Sigmoid colon (tissue), 6 donors: ENCODE measurements at regions not wholly inside any gene's neighbourhood (a gene's known extent, or its start where the extent isn't known, plus 50 kb on each side); places are given as distances from the start of the nearest gene placed in this dataset.

Experiments used
- DNase-seq: peaks from one replicate; pipeline ENCODE4 v3.0.0-alpha.2; 2019
- H3K27ac ChIP-seq, 4 donors: fragments of 200-600 bp; sonication (generic); one replicate each; pipeline ENCODE4 v1.5.1; 2016 to 2019; ENCODE audit warnings: mild to moderate bottlenecking in 1 of 4
- H3K27me3 ChIP-seq, 3 donors: fragments of 200-600 bp; sonication (generic); one replicate each; pipeline ENCODE4 v1.5.1; 2019; ENCODE audit warnings: mild to moderate bottlenecking in 1 of 3
- H3K36me3 ChIP-seq, 4 donors: fragments of 200-600 bp; sonication (generic); one replicate each; pipeline ENCODE4 v1.5.1; 2016 to 2019
- H3K4me1 ChIP-seq, 4 donors: fragments of 200-600 bp; sonication (generic); one replicate each; pipeline ENCODE4 v1.5.1; 2017 to 2019
- H3K4me3 ChIP-seq, 4 donors: fragments of 200-600 bp; sonication (generic); one replicate each; pipeline ENCODE4 v1.5.1; 2017 to 2019; ENCODE audit warnings: mild to moderate bottlenecking in 2 of 4, moderate library complexity in 1 of 4
- H3K9me3 ChIP-seq, 4 donors: fragments of 200-600 bp in 3 of 4; sonication (generic) in 3 of 4; one replicate each; pipeline versions ENCODE4 v1.5.1 to v1.6.1; 2013 to 2019
- EP300 ChIP-seq, 4 donors: sonication (generic); formaldehyde crosslinking; IDR thresholded peaks; one replicate each; pipeline ENCODE4 v1.6.1; 2017; ENCODE audit warnings: antibody characterized with exemption in 4 of 4
- POLR2A ChIP-seq, 2 donors: fragments of 450-650 bp; IDR thresholded peaks; one replicate each; pipeline ENCODE4 v1.6.1; 2016; ENCODE audit warnings: antibody characterized with exemption in 2 of 2, mild to moderate bottlenecking in 2 of 2, moderate library complexity in 2 of 2
- POLR2AphosphoS5 ChIP-seq, 4 donors: sonication (generic); formaldehyde crosslinking; IDR thresholded peaks; one replicate each; pipeline ENCODE4 v1.6.1; 2017; ENCODE audit warnings: antibody characterized with exemption in 4 of 4
- WGBS, 2 donors: extraction: QIAGEN DNeasy Blood & Tissue Kit; methylation state at CpG; one replicate each; pipeline ENCODE4 v1.1.7; 2013; 5-methylcytosine and 5-hydroxymethylcytosine counted together
- intact Hi-C: fragments of 100-400 bp; cut with DNase I; formaldehyde crosslinking; loops from one replicate; pipeline ENCODE4 v1.15.1; 2023
- TF ChIP-seq, protein P1 (sequence below), 4 experiments: fragments of 450-650 bp in 3 of 4; fragments of 200-600 bp in 1 of 4; IDR thresholded peaks; one replicate each; pipeline ENCODE4 v1.5.1; 2016 to 2019; ENCODE audit warnings: antibody characterized with exemption in 4 of 4, mild to moderate bottlenecking in 3 of 4, moderate library complexity in 2 of 4
- donor health status: healthy with polysubstance abuse.
- donor health status: healthy.

DNA sequence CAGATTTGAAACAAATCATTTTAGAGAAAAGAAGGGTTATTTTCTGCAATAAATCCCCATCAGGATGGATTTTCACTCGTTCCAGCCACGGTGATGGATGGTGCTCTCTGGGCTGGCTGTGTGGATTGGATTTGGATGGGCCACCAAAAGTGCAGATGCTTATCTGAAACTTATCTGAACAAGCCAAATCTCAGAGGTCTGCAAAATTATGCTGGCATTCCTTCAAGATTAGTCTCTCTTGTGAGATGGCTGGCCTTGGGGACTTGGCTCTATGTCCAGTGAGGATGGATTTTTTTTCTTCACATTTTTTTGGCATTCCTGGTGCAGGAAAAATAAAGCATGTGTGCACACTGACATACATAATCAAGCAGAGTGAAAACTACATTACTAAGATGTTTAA lies 341.9 kb downstream of the GXYLT1 start:
- WGBS, 2 donors, result 66 to 77% methylated on average over 2 of the region's 2 CpGs
- DNase-seq, result no peak
- TF ChIP-seq POLR2A (IDR thresholded peaks at IDR 0.05) (no peak), POLR2AphosphoS5 (IDR thresholded peaks at IDR 0.05) (no peak), EP300 (IDR thresholded peaks at IDR 0.05) (no peak)
- TF ChIP-seq, protein P1, sequence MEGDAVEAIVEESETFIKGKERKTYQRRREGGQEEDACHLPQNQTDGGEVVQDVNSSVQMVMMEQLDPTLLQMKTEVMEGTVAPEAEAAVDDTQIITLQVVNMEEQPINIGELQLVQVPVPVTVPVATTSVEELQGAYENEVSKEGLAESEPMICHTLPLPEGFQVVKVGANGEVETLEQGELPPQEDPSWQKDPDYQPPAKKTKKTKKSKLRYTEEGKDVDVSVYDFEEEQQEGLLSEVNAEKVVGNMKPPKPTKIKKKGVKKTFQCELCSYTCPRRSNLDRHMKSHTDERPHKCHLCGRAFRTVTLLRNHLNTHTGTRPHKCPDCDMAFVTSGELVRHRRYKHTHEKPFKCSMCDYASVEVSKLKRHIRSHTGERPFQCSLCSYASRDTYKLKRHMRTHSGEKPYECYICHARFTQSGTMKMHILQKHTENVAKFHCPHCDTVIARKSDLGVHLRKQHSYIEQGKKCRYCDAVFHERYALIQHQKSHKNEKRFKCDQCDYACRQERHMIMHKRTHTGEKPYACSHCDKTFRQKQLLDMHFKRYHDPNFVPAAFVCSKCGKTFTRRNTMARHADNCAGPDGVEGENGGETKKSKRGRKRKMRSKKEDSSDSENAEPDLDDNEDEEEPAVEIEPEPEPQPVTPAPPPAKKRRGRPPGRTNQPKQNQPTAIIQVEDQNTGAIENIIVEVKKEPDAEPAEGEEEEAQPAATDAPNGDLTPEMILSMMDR (IDR thresholded peaks at IDR 0.05), result no peak

DNA sequence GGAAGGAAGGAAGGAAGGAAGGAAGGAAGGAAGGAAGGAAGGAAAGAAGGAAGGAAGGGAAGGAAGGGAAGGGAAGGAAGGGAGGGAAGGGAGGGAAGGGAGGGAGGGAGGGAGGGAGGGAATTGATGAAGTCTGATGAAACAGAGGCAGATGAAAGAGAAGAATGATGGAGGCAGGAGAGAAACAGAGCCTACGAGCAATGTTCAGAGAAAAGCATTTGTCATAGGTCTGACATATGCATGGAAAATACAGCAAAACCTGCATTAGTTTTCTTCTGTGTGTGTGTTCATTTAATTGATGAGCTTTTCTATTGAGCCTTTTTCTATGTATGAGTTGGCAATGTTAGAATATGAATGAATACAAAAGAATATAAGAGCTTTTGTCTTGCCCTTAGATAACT lies 343.4 kb downstream of the GXYLT1 start:
- no peaks in the 10 kb centered on the region for H3K36me3 ChIP-seq
- intact Hi-C loops, result no loop called here
- DNase-seq, result no peak
- TF ChIP-seq EP300 (IDR thresholded peaks at IDR 0.05), result no peak
- TF ChIP-seq, protein P1 (IDR thresholded peaks at IDR 0.05), result no peak
- no peak for TF ChIP-seq POLR2AphosphoS5 (IDR thresholded peaks at IDR 0.05)
- no peak for TF ChIP-seq POLR2A (IDR thresholded peaks at IDR 0.05)
- no peaks in the 10 kb centered on the region for H3K9me3 ChIP-seq
- WGBS, 2 donors, result 80 to 89% methylated on average over 1 of the region's 1 CpG
- no peaks in the 10 kb centered on the region for H3K4me1 ChIP-seq
- no peaks in the 10 kb centered on the region for H3K27me3 ChIP-seq
- no peak overlapping the region for H3K27ac ChIP-seq
- no peak overlapping the region for H3K4me3 ChIP-seq

More for the DNA sequence above, 341.9 kb downstream of the GXYLT1 start:
- Histone ChIP-seq H3K27me3 (no peaks in the 10 kb centered on the region), H3K9me3 (no peaks in the 10 kb centered on the region), H3K36me3 (no peaks in the 10 kb centered on the region), H3K4me3 (no peak overlapping the region), H3K4me1 (no peaks in the 10 kb centered on the region), H3K27ac (no peak overlapping the region)
- intact Hi-C loops, result no loop called here

DNA sequence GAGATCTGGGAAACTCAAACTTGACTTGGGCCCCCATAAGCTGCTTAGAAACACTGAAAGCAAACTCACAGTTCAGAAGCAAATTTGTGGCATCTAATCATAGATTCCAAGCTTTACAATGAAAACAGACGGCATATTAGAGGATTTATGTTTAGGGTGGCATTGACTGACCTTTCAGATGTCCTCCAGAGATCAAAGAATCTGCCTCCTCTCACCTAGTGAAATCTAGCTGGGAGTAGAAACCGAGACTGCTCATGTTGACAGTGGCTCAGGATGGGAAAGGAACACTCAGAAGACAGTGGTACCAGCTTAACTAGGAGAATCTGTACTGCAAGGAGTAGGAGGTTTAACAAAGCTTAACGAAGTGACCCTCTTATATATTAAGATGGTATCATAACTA lies 345.0 kb downstream of the GXYLT1 start:
- DNase-seq, result no peak
- Histone ChIP-seq H3K27me3 (no peaks in the 10 kb centered on the region), H3K4me1 (no peaks in the 10 kb centered on the region), H3K9me3 (no peaks in the 10 kb centered on the region), H3K4me3 (no peak overlapping the region), H3K27ac (no peak overlapping the region), H3K36me3 (no peaks in the 10 kb centered on the region)
- WGBS, 2 donors, result 53 to 80% methylated on average over 3 of the region's 3 CpGs
- no peak for TF ChIP-seq POLR2A (IDR thresholded peaks at IDR 0.05)
- TF ChIP-seq EP300 (IDR thresholded peaks at IDR 0.05), result no peak
- TF ChIP-seq, protein P1 (IDR thresholded peaks at IDR 0.05), result no peak
- TF ChIP-seq POLR2AphosphoS5 (IDR thresholded peaks at IDR 0.05), result no peak
- intact Hi-C loops, result no loop called here

DNA sequence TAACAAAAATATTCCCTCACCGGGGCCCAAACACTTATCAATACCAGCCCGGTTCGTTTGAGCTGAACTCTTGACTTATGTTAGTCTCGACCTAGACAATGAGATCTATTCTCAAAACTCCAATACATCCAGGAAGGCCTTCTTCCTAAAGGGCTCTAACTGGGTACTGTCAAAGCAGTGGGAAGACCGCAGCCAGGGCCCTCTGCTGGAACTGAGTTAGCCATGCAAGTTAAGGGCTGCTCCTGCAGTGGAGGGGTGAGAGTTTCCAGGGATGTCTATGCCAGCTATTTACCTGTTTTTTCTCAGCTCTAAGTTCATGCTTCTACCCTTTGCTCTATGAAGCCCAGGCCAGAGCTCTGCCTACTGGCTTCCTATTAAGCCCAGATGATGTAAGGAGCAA lies 348.8 kb downstream of the GXYLT1 start:
- H3K4me1 ChIP-seq, result no peaks in the 10 kb centered on the region
- H3K4me3 ChIP-seq, result no peak overlapping the region
- no peak overlapping the region for H3K27ac ChIP-seq
- peaks cover 0 to 7% (median 6%) of the 10 kb centered on the region in 4 donors for H3K9me3 ChIP-seq
- intact Hi-C loops, result no loop called here
- no peaks in the 10 kb centered on the region for H3K27me3 ChIP-seq
- DNase-seq, result no peak
- no peaks in the 10 kb centered on the region for H3K36me3 ChIP-seq
- WGBS, 2 donors, result 75 to 86% methylated on average over 5 of the region's 5 CpGs
- TF ChIP-seq EP300 (IDR thresholded peaks at IDR 0.05) (no peak), POLR2A (IDR thresholded peaks at IDR 0.05) (no peak), POLR2AphosphoS5 (IDR thresholded peaks at IDR 0.05) (no peak)
- TF ChIP-seq, protein P1 (IDR thresholded peaks at IDR 0.05), result no peak

DNA sequence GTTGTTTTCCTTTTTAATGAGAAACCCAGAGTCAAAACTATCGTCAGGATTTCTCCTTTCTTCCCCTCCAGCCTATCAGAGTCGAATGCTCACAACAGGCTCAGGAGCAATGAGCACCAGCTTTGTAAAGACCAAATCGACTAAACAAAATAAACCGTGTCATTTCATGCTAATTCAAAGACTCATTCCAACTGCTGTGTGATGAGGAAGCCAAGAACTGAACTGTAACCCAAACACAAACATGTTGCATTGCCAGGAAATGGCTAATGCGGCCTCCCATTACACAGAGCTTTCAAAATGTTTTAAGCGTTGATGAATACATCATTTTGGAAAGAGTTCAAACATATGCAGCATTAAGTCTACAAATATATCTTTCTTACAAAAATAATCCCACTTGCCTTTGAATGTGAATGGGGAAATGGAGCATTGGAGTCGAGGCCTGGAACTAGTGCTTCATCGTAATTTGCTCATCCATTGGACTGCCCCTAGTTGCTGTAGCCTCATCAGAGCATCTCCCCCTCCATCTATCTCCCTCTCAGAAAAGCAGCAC lies 349.5 kb downstream of the GXYLT1 start:
- intact Hi-C loops, result no loop called here
- H3K4me1 ChIP-seq, result no peaks in the 10 kb centered on the region
- H3K36me3 ChIP-seq, result no peaks in the 10 kb centered on the region
- DNase-seq, result no peak
- no peaks in the 10 kb centered on the region for H3K27me3 ChIP-seq
- TF ChIP-seq, protein P1 (IDR thresholded peaks at IDR 0.05), result no peak
- TF ChIP-seq EP300 (IDR thresholded peaks at IDR 0.05) (no peak), POLR2AphosphoS5 (IDR thresholded peaks at IDR 0.05) (no peak), POLR2A (IDR thresholded peaks at IDR 0.05) (no peak)
- H3K4me3 ChIP-seq, result no peak overlapping the region
- peaks cover 0 to 11% (median 7%) of the 10 kb centered on the region in 4 donors for H3K9me3 ChIP-seq
- no peak overlapping the region for H3K27ac ChIP-seq
- WGBS, 2 donors, result 53 to 70% methylated on average over 8 of the region's 8 CpGs
